Stomach (tissue), 4 donors: ENCODE measurements at regions not wholly inside any gene's neighbourhood (a gene's known extent, or its start where the extent isn't known, plus 50 kb on each side); places are given as distances from the start of the nearest gene placed in this dataset.

ENCODE experiments used
- EP300 ChIP-seq: sonication (generic); formaldehyde crosslinking; IDR thresholded peaks from one replicate; pipeline ENCODE4 v1.6.1; 2017; ENCODE audit warnings: antibody characterized with exemption
- POLR2A ChIP-seq, 4 donors: fragments of 450-650 bp; IDR thresholded peaks; one replicate each; pipeline ENCODE4 v1.6.1; 2016; ENCODE audit warnings: antibody characterized with exemption in 4 of 4, control low read depth in 2 of 4, mild to moderate bottlenecking in 1 of 4, moderate library complexity in 1 of 4
- POLR2AphosphoS5 ChIP-seq, 3 donors: sonication (generic); formaldehyde crosslinking; IDR thresholded peaks; one replicate each; pipeline ENCODE4 v1.6.1; 2016; ENCODE audit warnings: antibody characterized with exemption in 3 of 3
- TF ChIP-seq, protein P1 (sequence below), 7 experiments: fragments of 450-650 bp in 4 of 7; fragments of 200-600 bp in 3 of 7; sonication (generic) in 3 of 7; IDR thresholded peaks; one replicate each; pipeline ENCODE4 v1.5.1; 2016 to 2019; ENCODE audit warnings: antibody characterized with exemption in 7 of 7, control low read depth in 2 of 7, mild to moderate bottlenecking in 1 of 7

DNA sequence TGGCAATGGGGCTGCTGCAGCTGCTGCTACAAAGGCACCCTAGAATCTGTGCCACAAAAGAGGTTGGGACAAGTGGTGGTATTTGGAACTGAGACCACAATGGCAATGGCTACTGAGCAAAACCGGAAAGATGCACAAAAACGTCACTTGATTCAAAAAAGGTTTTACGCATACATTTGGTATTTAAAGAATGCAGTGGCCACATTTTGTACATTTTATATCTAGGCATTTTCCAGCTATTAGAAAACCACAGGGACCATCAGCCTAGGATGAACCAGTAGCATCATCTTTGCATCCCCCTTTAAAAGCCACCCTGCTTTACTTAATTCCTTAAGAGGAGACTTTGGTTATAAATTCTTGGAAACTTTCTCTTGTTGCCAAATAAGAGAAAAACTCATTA is 104.8 kb upstream of the CXCL13 start:
- TF ChIP-seq, protein P1, sequence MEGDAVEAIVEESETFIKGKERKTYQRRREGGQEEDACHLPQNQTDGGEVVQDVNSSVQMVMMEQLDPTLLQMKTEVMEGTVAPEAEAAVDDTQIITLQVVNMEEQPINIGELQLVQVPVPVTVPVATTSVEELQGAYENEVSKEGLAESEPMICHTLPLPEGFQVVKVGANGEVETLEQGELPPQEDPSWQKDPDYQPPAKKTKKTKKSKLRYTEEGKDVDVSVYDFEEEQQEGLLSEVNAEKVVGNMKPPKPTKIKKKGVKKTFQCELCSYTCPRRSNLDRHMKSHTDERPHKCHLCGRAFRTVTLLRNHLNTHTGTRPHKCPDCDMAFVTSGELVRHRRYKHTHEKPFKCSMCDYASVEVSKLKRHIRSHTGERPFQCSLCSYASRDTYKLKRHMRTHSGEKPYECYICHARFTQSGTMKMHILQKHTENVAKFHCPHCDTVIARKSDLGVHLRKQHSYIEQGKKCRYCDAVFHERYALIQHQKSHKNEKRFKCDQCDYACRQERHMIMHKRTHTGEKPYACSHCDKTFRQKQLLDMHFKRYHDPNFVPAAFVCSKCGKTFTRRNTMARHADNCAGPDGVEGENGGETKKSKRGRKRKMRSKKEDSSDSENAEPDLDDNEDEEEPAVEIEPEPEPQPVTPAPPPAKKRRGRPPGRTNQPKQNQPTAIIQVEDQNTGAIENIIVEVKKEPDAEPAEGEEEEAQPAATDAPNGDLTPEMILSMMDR (IDR thresholded peaks at IDR 0.05): no peak
- TF ChIP-seq EP300: no peak
- no peak for TF ChIP-seq POLR2A (IDR thresholded peaks at IDR 0.05)
- TF ChIP-seq POLR2AphosphoS5 (IDR thresholded peaks at IDR 0.05): no peak
